Colon (tissue), 2 donors: ENCODE measurements at regions not wholly inside any gene's neighbourhood (a gene's known extent, or its start where the extent isn't known, plus 50 kb on each side); places are given as distances from the start of the nearest gene placed in this dataset.
"Not testable (repeated sequence)": the region's sequence is repeated elsewhere in the genome, so short reads cannot be mapped to it uniquely, and the experiment has no call there.

ENCODE experiments used
- FAIRE-seq: peaks from 2 replicates; lab custom pipeline; 2012; peaks lifted over from hg19 to GRCh38; lab: Jason Lieb, UNC
- donor health status: control.
- donor health status: control.

DNA sequence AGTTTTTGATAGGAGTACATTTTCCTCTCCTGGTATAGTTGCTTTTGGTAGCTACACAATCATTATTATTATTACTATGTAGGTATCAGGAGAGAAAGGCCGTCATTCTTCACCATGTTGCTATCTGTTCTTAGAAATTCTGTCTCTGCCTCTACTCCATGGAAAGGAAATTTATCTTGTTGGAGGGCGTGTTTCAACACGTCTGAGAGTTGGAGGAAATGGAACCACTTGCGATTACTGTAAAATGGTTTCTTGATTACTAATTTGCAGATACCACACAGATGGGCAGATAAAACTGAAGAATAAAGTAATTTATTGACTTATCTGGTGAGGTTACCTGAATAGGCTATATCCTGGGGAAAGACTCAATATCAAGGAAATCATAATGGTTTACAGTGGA lies 488.4 kb downstream of the NR2F2 start:
- FAIRE-seq = no peak

- no peak for FAIRE-seq
These were observed 497.5 kb downstream of the NR2F2 start for GRCh38 chr15:96827981-96828380.

DNA sequence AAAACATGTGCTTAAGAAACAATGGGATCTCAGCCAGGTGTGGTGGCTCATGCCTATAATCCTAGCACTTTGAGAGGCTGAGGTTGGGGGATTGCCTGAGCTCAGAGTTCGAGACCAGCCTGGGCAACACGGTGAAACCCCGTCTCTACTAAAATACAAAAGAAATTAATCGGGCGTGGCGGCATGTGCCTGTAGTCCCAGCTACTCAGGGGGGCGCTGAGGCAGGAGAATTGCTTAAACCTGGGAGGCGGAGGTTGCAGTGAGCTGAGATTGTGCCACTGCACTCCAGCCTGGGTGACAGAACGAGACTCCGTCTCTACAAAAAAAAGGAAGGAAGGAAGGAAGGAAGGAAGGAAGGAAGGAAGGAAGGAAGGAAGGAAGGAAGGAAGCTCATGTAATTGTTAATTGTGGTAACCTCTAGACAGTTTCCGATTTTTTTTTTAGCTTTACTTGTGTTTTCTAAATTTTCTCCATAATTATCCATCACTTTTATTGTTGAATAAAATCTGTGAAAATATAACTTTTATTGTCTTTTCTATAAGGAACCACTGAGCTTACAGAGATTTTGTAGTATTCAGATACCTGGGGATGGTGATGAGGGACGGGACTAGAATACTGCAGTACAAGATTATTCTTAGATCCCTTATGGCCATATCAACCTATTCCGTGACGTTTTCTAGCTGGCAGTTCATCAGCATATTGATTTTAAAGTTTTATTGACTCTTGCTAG lies 506.9 kb downstream of the NR2F2 start:
- no peak for FAIRE-seq

DNA sequence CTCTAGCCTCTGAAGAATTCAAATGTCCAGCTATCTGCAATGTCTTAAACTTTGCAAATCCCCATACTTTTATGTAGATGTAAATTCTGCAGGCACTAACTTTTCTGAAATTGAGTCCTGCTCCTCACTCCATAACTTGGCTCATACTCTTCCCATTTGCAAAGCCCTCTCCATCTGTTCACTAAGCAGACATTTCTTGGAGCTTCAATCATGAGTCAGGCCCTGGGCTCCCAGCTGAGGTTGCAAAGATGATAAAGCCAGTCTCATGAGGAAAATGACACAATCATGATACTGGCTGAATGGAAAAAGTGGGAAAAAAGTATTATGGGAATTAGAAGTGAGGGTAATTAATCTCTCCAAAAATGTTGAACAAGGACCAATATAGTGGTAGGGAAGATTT lies 507.6 kb downstream of the NR2F2 start:
- FAIRE-seq = no peak

DNA sequence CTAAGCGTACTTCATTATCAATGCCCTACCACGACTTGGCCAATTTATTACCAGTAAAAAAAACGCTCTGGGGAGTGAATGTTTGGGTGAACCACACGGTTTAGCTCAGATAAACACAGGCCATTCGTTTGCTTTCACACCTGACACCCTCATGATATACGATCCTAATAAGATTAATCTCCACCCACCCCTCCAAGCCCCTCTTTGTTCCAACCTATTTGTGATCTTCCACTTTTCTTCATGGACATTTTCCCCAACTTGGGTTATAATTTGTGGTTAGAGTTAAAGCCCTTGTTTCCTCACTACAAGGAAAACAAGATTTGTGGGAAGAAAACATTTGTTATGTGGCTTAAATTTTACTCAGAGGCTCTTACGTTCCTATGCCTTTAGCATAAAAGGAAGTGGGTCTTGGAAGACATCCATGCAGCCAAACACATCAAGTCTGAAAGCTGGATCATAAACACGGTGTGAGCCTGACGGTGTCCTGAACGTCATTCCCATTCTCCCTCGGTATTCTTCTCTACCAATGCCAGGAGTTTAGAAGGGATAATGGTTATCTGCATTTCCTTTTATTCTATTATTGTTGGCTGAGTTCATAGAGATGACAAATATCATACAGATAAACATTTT lies 518.9 kb downstream of the NR2F2 start:
- no peak for FAIRE-seq

GRCh38 chr15:96851613-96852012 lies 521.1 kb downstream of the NR2F2 start:
- no peak for FAIRE-seq

- no peak for FAIRE-seq
These were observed 528.2 kb downstream of the NR2F2 start for GRCh38 chr15:96858694-96859093.

DNA sequence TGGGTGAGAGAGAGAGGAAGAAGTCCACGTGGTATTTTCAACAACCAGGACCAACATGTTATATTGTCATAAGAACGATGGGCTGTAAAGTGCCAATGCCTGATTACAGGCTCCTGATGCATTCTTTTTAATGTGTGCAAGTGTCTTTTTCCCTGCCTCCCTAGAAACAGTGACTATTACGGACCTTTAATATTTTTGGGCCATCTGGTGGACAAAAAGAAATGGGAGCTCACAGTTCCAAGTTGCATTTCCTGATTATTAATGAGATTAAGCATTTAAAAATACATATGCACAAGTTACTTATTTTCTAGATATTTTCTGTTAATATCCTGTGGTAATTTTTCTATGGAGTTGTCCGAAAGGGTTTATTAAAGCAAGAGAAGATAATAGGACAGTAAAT lies 530.2 kb downstream of the NR2F2 start:
- FAIRE-seq = no peak

GRCh38 chr15:96867992-96868391 lies 537.5 kb downstream of the NR2F2 start:
- FAIRE-seq = no peak

- FAIRE-seq = no peak
These were observed 538.6 kb downstream of the NR2F2 start for GRCh38 chr15:96869122-96869521.

DNA sequence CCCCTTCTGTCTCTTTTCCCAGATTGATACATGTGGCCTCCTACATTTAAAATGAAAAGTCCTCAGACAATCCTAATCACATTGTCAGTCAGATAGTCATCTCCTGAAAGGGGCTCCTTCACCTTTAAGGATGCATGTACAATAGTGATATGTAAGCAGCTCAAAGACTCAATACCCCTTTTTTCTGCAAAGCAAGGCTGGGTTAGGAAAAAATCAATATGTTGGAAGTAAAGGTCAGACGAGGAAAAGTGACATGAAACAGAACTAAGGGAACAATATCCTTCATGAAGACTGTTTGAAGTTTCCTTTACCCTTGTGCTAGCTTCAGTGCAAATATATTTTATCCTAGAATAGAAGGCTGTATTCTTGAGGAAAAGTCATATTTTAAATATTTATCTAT lies 539.3 kb downstream of the NR2F2 start:
- FAIRE-seq = no peak

DNA sequence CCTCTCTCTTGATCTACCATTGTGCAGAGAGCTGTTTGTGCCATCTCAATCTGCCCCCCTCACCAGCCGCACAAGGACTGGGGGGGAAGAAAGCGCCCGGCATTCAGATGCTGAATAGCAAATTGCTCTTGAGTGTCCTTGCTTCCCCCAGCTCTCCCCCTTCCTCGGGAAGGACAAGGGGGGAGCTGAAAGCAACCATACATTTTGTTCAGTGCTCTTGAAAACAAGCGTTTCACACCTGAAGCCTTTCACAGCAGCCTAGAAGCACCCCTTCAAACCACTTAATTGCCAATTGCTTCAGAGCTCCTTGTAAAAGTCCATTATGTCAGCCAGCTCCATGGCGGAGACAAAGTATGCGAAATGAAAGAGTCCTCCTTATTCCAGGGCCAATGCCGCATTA lies 540.1 kb downstream of the NR2F2 start:
- FAIRE-seq = no peak

DNA sequence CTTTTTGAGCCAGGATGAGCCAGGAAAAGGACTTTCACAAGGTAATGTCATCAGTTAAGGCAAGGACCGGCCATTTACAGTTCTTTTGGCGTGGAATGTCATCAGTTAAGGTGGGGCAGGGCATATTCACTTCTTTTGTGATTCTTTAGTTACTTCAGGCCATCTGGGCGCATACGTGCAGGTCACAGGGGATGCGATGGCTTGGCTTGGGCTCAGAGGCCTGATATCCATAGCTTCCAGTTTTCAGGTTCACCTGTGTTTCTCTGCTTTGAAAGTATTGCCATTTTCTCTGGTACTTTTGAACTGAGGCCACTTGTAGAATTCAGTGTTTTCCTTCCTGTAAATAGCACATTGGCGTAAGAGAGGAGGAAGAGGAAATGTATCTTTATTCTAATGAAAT lies 546.9 kb downstream of the NR2F2 start:
- not testable (repeated sequence) for FAIRE-seq

GRCh38 chr15:96878129-96878528 lies 547.6 kb downstream of the NR2F2 start:
- no peak for FAIRE-seq

GRCh38 chr15:96882121-96882772 lies 551.7 kb downstream of the NR2F2 start:
- FAIRE-seq = no peak

- no peak for FAIRE-seq
These were observed 557.2 kb downstream of the NR2F2 start for GRCh38 chr15:96887730-96888129.

DNA sequence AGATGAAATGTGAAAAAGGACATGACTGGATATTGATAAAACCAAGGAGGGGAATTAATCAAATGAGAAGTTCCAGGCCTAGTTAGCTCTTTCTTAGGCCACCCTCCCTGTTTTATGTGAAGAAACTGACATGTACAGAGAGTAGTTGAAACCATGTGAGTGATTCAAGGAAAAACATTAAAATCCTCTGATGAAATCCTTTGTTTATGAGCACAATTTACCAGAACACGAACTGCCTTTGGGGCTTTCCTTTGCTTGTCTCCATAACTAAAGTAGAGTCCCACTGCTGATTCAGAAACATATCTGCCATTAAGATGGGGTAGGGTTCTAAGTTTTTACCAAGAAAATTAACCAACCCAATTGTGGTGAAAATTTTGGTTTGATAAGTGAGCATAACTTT lies 558.3 kb downstream of the NR2F2 start:
- FAIRE-seq = no peak

DNA sequence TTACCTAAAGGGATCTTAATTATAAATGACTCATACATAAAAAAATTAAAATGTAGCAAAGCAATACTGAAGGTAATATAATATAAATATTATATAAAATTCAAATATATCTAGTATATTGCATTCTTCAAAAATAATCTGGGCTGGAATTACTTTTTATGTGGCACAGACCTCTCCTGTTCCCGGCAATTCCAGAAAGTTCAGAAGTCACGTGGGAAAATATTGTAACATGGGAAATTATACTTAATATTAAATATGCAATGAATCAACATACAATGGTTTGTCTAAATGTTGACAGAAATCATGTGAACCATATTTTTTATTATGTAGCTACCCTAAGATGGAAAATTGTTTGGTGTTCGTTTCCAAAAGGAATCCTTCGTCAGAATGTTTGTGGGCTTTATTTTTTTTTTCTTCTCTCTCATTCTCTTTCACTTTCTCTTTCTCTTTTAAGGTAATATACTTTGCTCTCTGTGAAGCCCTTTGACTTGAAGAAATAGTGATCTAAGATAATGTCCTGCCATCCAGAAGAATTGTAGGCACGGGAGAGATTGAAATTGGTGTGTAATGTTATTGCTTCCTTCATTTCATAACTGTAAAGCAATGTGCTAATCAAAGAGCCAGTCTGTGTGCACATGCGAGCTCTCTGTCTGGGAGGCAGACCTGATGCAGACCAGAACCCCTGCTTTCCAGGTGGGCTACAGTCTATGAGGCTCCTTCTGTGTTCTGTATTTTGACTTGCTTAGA lies 559.4 kb downstream of the NR2F2 start:
- FAIRE-seq = no peak

DNA sequence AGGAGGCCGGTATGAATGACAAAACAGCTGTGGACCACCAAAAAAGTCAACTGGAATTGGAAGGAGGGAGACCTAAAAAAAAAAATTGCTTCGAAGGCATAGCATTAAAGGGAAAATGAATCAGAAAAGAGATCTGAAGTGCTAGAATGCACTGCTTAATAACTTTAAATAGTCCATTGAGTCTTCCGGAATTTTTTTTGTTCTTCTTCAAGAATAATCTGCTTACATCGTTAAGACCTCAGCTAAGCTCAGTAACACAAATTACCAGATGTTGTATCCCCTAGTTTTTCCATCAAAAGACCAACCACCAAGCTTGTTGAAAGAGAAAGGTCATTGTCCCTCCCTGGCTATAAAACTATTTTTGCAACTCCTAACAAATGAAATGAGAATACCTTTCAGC lies 560.5 kb downstream of the NR2F2 start:
- no peak for FAIRE-seq

DNA sequence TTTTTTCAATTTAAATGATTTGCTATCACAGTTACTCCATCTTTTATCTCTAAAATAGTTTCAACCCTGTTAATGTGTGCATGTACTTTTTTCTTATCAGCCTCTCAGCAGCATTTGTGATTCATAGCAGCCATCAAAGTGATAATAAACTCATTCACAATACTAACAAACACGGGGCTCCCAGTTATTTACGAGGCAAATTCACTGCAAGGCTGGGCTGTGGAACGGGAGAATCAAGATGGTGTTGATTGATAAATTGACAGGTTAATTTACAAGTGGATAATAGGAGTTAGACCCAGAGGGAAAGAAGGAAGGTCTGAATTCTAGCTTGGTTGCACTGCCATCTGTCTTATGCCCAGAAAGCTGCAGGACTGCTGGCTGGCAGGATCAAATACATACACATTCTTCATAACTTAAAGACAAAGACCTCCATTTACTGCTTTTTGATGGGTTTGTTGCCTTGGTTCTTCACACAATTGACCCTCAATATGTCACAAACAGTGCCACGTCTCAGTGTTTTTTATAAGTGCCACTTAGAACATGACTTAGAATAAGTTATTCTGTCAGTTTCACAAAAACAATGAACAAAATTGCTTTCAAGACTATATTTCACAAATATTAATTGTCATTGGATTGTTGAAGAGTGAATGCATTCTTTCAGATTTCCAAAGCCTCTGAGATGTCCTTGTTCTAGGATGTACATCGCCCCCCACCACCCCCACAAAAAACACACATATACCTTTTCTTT lies 562.8 kb downstream of the NR2F2 start:
- FAIRE-seq = no peak

- FAIRE-seq = no peak
These were observed 564.2 kb downstream of the NR2F2 start for GRCh38 chr15:96894659-96895058.

DNA sequence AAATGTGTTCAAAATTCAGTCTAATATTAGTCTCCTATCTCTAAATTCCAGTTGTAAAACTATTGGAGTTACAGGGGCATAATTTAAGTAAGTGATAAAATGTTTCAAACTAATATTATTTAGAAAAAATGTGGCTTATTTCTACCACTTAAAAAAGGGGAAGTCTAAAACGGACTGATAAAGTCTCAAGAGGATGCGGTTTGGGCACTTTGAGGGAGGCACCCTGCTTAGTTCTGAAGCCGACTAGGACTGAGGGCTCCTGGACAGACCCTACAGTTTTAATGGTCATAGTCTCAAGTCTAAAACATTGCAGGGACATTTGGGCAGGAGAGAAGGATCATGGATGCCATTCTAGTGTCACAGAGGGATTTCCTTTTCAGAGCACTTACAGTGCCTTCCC lies 566.3 kb downstream of the NR2F2 start:
- no peak for FAIRE-seq
